Endothelial cell of umbilical vein (primary cell): ENCODE measurements at regions not wholly inside any gene's neighbourhood (a gene's known extent, or its start where the extent isn't known, plus 50 kb on each side); places are given as distances from the start of the nearest gene placed in this dataset.

Experiments used
- BruUV-seq: library from RNA; stranded (reverse); fragments of 400-500 nt; replicated peaks from 2 replicates; lab custom pipeline; 2021; lab: Mats Ljungman, UMichigan
- CTCF ChIA-PET: fragments of 300-600, 350-600 bp; sonication (Branson Sonifier 250); formaldehyde crosslinking; loops from one replicate; lab custom pipeline; 2021; ENCODE audit warnings: antibody characterized with exemption, inconsistent platforms; lab: Charles Lee
- POLR2A ChIA-PET: fragments of 300-600, 350-600 bp; sonication (Branson Sonifier 250); formaldehyde crosslinking; loops from one replicate; lab custom pipeline; 2021; ENCODE audit warnings: antibody characterized with exemption, inconsistent platforms; lab: Charles Lee
- DNase-seq: peaks from one replicate; pipeline ENCODE4 v3.0.0-alpha.2; 2011; ENCODE audit warnings: low read depth, low spot score
- FAIRE-seq: peaks from 2 replicates; lab custom pipeline; 2011; peaks lifted over from hg19 to GRCh38; lab: Jason Lieb, UNC
- H2AFZ ChIP-seq: 2 replicates; pipeline ENCODE4 v1.6.0; 2012; ENCODE audit warnings: low read depth, low read length, control low read depth, inconsistent platforms
- H3K27ac ChIP-seq: 2 replicates; pipeline ENCODE4 v1.5.1; 2011; ENCODE audit warnings: low read depth, mild to moderate bottlenecking, control low read depth, low read length, moderate library complexity; ENCODE audit not compliant: insufficient read depth
- H3K27me3 ChIP-seq, 2 experiments: 2 replicates each; pipeline versions ENCODE4 v1.6.0 to v1.6.1; 2011; ENCODE audit warnings: low read length in 2 of 2, mixed read lengths in 1 of 2; ENCODE audit not compliant: control insufficient read depth in 2 of 2, insufficient read depth in 2 of 2
- H3K36me3 ChIP-seq, 2 experiments: 2 replicates in 1 of 2; 3 replicates in 1 of 2; pipeline ENCODE4 v1.5.1; 2011; ENCODE audit warnings: low read length in 2 of 2, mild to moderate bottlenecking in 1 of 2, moderate library complexity in 1 of 2; ENCODE audit not compliant: control insufficient read depth in 2 of 2, insufficient read depth in 2 of 2; ENCODE audit errors: extremely low read depth in 1 of 2
- H3K4me1 ChIP-seq: 3 replicates; pipeline ENCODE4 v1.5.1; 2011; ENCODE audit warnings: mild to moderate bottlenecking, low read length; ENCODE audit not compliant: control insufficient read depth, insufficient read depth; ENCODE audit errors: extremely low read depth
- H3K4me2 ChIP-seq: 2 replicates; pipeline ENCODE4 v1.6.1; 2011; ENCODE audit warnings: low read length, control low read depth, mixed read lengths; ENCODE audit not compliant: insufficient read depth
- H3K4me3 ChIP-seq, 3 experiments: fragments of 200-600 bp in 1 of 3; sonication (generic), shearing (Covaris generic) in 1 of 3; replicated peaks in 1 of 3; 2 replicates each; pipeline ENCODE4 v1.5.1; 2011 to 2016; ENCODE audit warnings: control low read depth in 3 of 3, low read length in 3 of 3, mild to moderate bottlenecking in 2 of 3, inconsistent platforms in 1 of 3, low read depth in 1 of 3, moderate library complexity in 1 of 3; ENCODE audit not compliant: insufficient read depth in 1 of 3
- H3K79me2 ChIP-seq: 2 replicates; pipeline ENCODE4 v1.6.0; 2012; ENCODE audit warnings: low read length, inconsistent platforms; ENCODE audit not compliant: control insufficient read depth, insufficient read depth
- H3K9ac ChIP-seq: replicated peaks from 2 replicates; pipeline ENCODE3; 2011; ENCODE audit warnings: low read length, control low read depth; ENCODE audit not compliant: insufficient read depth; ENCODE audit errors: extremely low read depth
- H3K9me1 ChIP-seq: replicated peaks from 3 replicates; pipeline ENCODE4 v1.6.0; 2011; ENCODE audit warnings: mild to moderate bottlenecking, low read length; ENCODE audit not compliant: control insufficient read depth, insufficient read depth; ENCODE audit errors: extremely low read depth
- H3K9me3 ChIP-seq: replicated peaks from 2 replicates; pipeline ENCODE4 v1.5.1; 2012; ENCODE audit warnings: low read length, inconsistent platforms; ENCODE audit not compliant: control insufficient read depth, insufficient read depth
- H4K20me1 ChIP-seq: replicated peaks from 2 replicates; pipeline ENCODE3; 2011; ENCODE audit warnings: mild to moderate bottlenecking, low read length; ENCODE audit not compliant: control insufficient read depth, insufficient read depth; ENCODE audit errors: extremely low read depth
- CTCF ChIP-seq, 2 donors: IDR thresholded peaks; 1 replicate in 1 of 2; 2 replicates in 1 of 2; pipeline ENCODE4 v1.5.1; 2011; ENCODE audit warnings: low read length in 2 of 2, mild to moderate bottlenecking in 2 of 2, moderate library complexity in 2 of 2, control low read depth in 1 of 2, inconsistent platforms in 1 of 2, low read depth in 1 of 2; ENCODE audit not compliant: insufficient read depth in 1 of 2; ENCODE audit errors: extremely low read depth in 1 of 2
- EZH2 ChIP-seq: IDR thresholded peaks from 2 replicates; pipeline ENCODE4 v1.6.1; 2012; ENCODE audit warnings: borderline replicate concordance, low read depth, mild to moderate bottlenecking, moderate library complexity, low read length, inconsistent platforms; ENCODE audit not compliant: severe bottlenecking
- FOS ChIP-seq: IDR thresholded peaks from 2 replicates; pipeline ENCODE4 v1.6.1; 2011; ENCODE audit warnings: mild to moderate bottlenecking, low read length, moderate library complexity, borderline replicate concordance; ENCODE audit not compliant: insufficient read depth
- GATA2 ChIP-seq: IDR thresholded peaks from 2 replicates; pipeline ENCODE4 v1.7.0; 2011; ENCODE audit warnings: low read depth, mild to moderate bottlenecking, moderate library complexity, mixed read lengths, low read length; ENCODE audit not compliant: insufficient read length, insufficient read depth
- JUN ChIP-seq: IDR thresholded peaks from 2 replicates; pipeline ENCODE4 v1.6.1; 2011; ENCODE audit warnings: borderline replicate concordance, low read depth; ENCODE audit not compliant: insufficient read length, insufficient read depth
- MAX ChIP-seq: IDR thresholded peaks from 2 replicates; pipeline ENCODE4 v1.6.1; 2011; ENCODE audit not compliant: insufficient read depth, insufficient read length
- MYC ChIP-seq: IDR thresholded peaks from one replicate; pipeline ENCODE4 v1.6.1; 2011; ENCODE audit warnings: mild to moderate bottlenecking, low read depth, low read length
- POLR2A ChIP-seq: IDR thresholded peaks from 2 replicates; pipeline ENCODE4 v1.6.1; 2012; ENCODE audit warnings: low read depth, mild to moderate bottlenecking, control low read depth, low read length
- POLR2AphosphoS5 ChIP-seq: IDR thresholded peaks from 2 replicates; pipeline ENCODE4 v1.6.1; 2012; ENCODE audit warnings: low read depth, mild to moderate bottlenecking, control low read depth, low read length, moderate library complexity; ENCODE audit not compliant: insufficient read depth
- dilution Hi-C: fragments of 300-500 bp; cut with MboI; formaldehyde crosslinking; loops from one replicate; pipeline ENCODE4 v1.15.0; 2019; ENCODE audit warnings: low sequenced_read_pairs; ENCODE audit not compliant: extremely low pct_ligation_motif_present
- intact Hi-C: fragments of 100-400 bp; cut with micrococcal nuclease; formaldehyde crosslinking; loops from one replicate; pipeline ENCODE4 v1.10.0; 2022

- no peak overlapping the region for H3K4me3 ChIP-seq
- no peak for TF ChIP-seq POLR2A
- no peak for TF ChIP-seq EZH2
- no peak for TF ChIP-seq JUN
- no peak for TF ChIP-seq MAX
- TF ChIP-seq CTCF (IDR thresholded peaks at IDR 0.05; ENCODE audit: extremely low read depth in 1 of 2, insufficient read depth in 1 of 2, low read depth in 1 of 2, low read length in 2 of 2) = no peak
- TF ChIP-seq FOS = no peak
- no peak for TF ChIP-seq GATA2
- TF ChIP-seq MYC = no peak
- TF ChIP-seq POLR2AphosphoS5 = no peak
- no peak overlapping the region for H2AFZ ChIP-seq
- no peaks in the 10 kb centered on the region for H3K4me1 ChIP-seq
- no peaks in the 10 kb centered on the region for H3K79me2 ChIP-seq
- ChIA-PET CTCF (no interaction called here), POLR2A (no interaction called here)
- H3K27ac ChIP-seq = no peak overlapping the region
- no peaks in the 10 kb centered on the region for H3K9me3 ChIP-seq
- H4K20me1 ChIP-seq = no peaks in the 10 kb centered on the region
- dilution Hi-C loops = no loop called here
- H3K27me3 ChIP-seq = no peaks in the 10 kb centered on the region
- no peak for DNase-seq
- H3K36me3 ChIP-seq = no peaks in the 10 kb centered on the region
- no peak for FAIRE-seq
- no TSS peak for BruUV-seq
- no peaks in the 10 kb centered on the region for H3K9me1 ChIP-seq
- no peak overlapping the region for H3K9ac ChIP-seq
- intact Hi-C loops = no loop called here
- H3K4me2 ChIP-seq = no peak overlapping the region
Measured at GRCh38 chr1:239732770-239733169, 346.4 kb downstream of the CHRM3 start.
